Stomach (tissue), 4 donors: ENCODE measurements at regions not wholly inside any gene's neighbourhood (a gene's known extent, or its start where the extent isn't known, plus 50 kb on each side); places are given as distances from the start of the nearest gene placed in this dataset.

Source experiments
- EP300 ChIP-seq: sonication (generic); formaldehyde crosslinking; IDR thresholded peaks from one replicate; pipeline ENCODE4 v1.6.1; 2017; ENCODE audit warnings: antibody characterized with exemption
- POLR2A ChIP-seq, 4 donors: fragments of 450-650 bp; IDR thresholded peaks; one replicate each; pipeline ENCODE4 v1.6.1; 2016; ENCODE audit warnings: antibody characterized with exemption in 4 of 4, control low read depth in 2 of 4, mild to moderate bottlenecking in 1 of 4, moderate library complexity in 1 of 4
- POLR2AphosphoS5 ChIP-seq, 3 donors: sonication (generic); formaldehyde crosslinking; IDR thresholded peaks; one replicate each; pipeline ENCODE4 v1.6.1; 2016; ENCODE audit warnings: antibody characterized with exemption in 3 of 3
- TF ChIP-seq, protein P1 (sequence below), 7 experiments: fragments of 450-650 bp in 4 of 7; fragments of 200-600 bp in 3 of 7; sonication (generic) in 3 of 7; IDR thresholded peaks; one replicate each; pipeline ENCODE4 v1.5.1; 2016 to 2019; ENCODE audit warnings: antibody characterized with exemption in 7 of 7, control low read depth in 2 of 7, mild to moderate bottlenecking in 1 of 7

DNA sequence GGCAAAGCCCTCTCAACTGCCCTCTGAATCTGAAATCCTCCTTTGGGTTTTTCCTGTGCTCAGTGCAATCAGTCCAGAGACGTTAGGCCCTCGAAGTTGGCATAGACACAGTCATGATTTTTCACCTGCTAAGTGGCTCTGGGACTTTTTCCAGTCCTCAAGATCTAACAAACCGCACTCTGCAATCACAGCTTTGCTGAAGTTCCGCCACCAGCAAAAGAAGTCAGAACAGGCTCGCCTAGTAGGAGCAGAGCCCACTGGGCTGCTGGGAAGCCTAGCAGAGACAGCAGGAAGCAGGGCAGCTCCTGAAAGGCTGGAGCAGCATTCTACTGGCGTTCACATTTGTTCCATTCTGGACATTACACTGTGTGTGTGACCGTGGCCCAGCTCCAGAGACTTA is 222.8 kb upstream of the KIF2A start:
- TF ChIP-seq EP300 = no peak
- no peak for TF ChIP-seq POLR2A (IDR thresholded peaks at IDR 0.05)
- TF ChIP-seq, protein P1, sequence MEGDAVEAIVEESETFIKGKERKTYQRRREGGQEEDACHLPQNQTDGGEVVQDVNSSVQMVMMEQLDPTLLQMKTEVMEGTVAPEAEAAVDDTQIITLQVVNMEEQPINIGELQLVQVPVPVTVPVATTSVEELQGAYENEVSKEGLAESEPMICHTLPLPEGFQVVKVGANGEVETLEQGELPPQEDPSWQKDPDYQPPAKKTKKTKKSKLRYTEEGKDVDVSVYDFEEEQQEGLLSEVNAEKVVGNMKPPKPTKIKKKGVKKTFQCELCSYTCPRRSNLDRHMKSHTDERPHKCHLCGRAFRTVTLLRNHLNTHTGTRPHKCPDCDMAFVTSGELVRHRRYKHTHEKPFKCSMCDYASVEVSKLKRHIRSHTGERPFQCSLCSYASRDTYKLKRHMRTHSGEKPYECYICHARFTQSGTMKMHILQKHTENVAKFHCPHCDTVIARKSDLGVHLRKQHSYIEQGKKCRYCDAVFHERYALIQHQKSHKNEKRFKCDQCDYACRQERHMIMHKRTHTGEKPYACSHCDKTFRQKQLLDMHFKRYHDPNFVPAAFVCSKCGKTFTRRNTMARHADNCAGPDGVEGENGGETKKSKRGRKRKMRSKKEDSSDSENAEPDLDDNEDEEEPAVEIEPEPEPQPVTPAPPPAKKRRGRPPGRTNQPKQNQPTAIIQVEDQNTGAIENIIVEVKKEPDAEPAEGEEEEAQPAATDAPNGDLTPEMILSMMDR (IDR thresholded peaks at IDR 0.05) = no peak
- no peak for TF ChIP-seq POLR2AphosphoS5 (IDR thresholded peaks at IDR 0.05)
